HL-60 (cell line): ENCODE measurements at regions not wholly inside any gene's neighbourhood (a gene's known extent, or its start where the extent isn't known, plus 50 kb on each side); places are given as distances from the start of the nearest gene placed in this dataset.

Experiments used
- DNase-seq, 2 experiments: peaks; one replicate each; pipeline ENCODE4 v3.0.0-alpha.2; 2010 to 2020; ENCODE audit warnings: low read depth in 1 of 2, low spot score in 1 of 2
- H3K27ac ChIP-seq: fragments of 250-450 bp; sonication (Bioruptor Pico); replicated peaks from 2 replicates; pipeline ENCODE4 v1.5.1; 2020; ENCODE audit warnings: mild to moderate bottlenecking, moderate library complexity
- H3K27me3 ChIP-seq: fragments of 250-450 bp; sonication (Bioruptor Pico); 2 replicates; pipeline ENCODE4 v1.5.1; 2021; ENCODE audit warnings: mild to moderate bottlenecking, moderate library complexity; ENCODE audit not compliant: insufficient read depth, poor library complexity, severe bottlenecking
- H3K4me3 ChIP-seq: replicated peaks from 2 replicates; pipeline ENCODE4 v1.5.1; 2011; ENCODE audit warnings: mild to moderate bottlenecking, control low read depth, low read length; ENCODE audit not compliant: insufficient read depth
- GABPA ChIP-seq: IDR thresholded peaks from 2 replicates; pipeline ENCODE4 v1.6.1; 2012; ENCODE audit warnings: low read depth
- POLR2AphosphoS5 ChIP-seq: IDR thresholded peaks from 2 replicates; pipeline ENCODE4 v1.6.1; 2012; ENCODE audit warnings: low read depth
- REST ChIP-seq: IDR thresholded peaks from 2 replicates; pipeline ENCODE4 v1.6.1; 2012; ENCODE audit warnings: low read depth; ENCODE audit not compliant: insufficient replicate concordance
- SPI1 ChIP-seq: IDR thresholded peaks from 2 replicates; pipeline ENCODE4 v1.6.1; 2012; ENCODE audit warnings: low read depth, mild to moderate bottlenecking, borderline replicate concordance
- TF ChIP-seq, protein P1 (sequence below): IDR thresholded peaks from one replicate; pipeline ENCODE4 v1.5.1; 2011; ENCODE audit warnings: low read length, control low read depth, inconsistent platforms; ENCODE audit not compliant: insufficient read depth

- TF ChIP-seq, protein P1, sequence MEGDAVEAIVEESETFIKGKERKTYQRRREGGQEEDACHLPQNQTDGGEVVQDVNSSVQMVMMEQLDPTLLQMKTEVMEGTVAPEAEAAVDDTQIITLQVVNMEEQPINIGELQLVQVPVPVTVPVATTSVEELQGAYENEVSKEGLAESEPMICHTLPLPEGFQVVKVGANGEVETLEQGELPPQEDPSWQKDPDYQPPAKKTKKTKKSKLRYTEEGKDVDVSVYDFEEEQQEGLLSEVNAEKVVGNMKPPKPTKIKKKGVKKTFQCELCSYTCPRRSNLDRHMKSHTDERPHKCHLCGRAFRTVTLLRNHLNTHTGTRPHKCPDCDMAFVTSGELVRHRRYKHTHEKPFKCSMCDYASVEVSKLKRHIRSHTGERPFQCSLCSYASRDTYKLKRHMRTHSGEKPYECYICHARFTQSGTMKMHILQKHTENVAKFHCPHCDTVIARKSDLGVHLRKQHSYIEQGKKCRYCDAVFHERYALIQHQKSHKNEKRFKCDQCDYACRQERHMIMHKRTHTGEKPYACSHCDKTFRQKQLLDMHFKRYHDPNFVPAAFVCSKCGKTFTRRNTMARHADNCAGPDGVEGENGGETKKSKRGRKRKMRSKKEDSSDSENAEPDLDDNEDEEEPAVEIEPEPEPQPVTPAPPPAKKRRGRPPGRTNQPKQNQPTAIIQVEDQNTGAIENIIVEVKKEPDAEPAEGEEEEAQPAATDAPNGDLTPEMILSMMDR, result no peak
- TF ChIP-seq POLR2AphosphoS5 (no peak), GABPA (no peak), SPI1 (no peak), REST (no peak)
- Histone ChIP-seq H3K27ac (no peak overlapping the region), H3K27me3 (no peaks in the 10 kb centered on the region), H3K4me3 (no peak overlapping the region)
- no peak for DNase-seq
These were observed 422.2 kb downstream of the KLF5 start for GRCh38 chr13:73480779-73481559.

DNA sequence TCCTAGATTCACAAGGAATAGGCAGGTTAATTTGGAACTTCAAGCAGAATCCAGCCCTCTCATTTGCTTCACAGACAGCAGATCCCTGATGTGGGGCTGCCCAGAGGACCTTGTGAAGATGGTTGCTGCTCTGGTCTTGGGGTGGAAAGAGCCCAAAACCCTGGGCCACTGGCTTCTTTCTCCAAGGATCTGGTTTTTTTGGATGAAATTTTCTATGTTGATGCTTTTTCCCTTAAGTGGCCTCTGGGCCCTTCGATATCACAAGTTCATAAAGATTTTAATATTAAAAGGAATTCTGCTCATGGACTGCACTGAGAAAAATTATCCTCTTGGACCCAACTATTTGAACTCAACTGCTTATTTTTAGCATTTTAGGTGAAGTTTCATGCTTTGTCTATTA lies 421.1 kb downstream of the KLF5 start:
- Histone ChIP-seq H3K27me3 (no peaks in the 10 kb centered on the region), H3K4me3 (no peak overlapping the region), H3K27ac (no peak overlapping the region)
- no peak for DNase-seq
- no peak for TF ChIP-seq SPI1
- no peak for TF ChIP-seq POLR2AphosphoS5
- TF ChIP-seq REST, result no peak
- TF ChIP-seq, protein P1, result no peak
- TF ChIP-seq GABPA, result no peak

- H3K27me3 ChIP-seq, result no peaks in the 10 kb centered on the region
- H3K4me3 ChIP-seq, result no peak overlapping the region
- no peak for DNase-seq
- no peak overlapping the region for H3K27ac ChIP-seq
- TF ChIP-seq GABPA (no peak), POLR2AphosphoS5 (no peak), REST (no peak), SPI1 (no peak)
- TF ChIP-seq, protein P1, result no peak
These were observed 420.5 kb downstream of the KLF5 start for GRCh38 chr13:73479351-73479750.
